SK-N-SH (cell line): ENCODE measurements at regions not wholly inside any gene's neighbourhood (a gene's known extent, or its start where the extent isn't known, plus 50 kb on each side); places are given as distances from the start of the nearest gene placed in this dataset.

ENCODE experiments used
- CTCF ChIA-PET: fragments of 300-600, 350-600 bp; formaldehyde crosslinking; extraction: SDS; loops from one replicate; lab custom pipeline; 2021; lab: Yijun Ruan, JAX
- POLR2A ChIA-PET: fragments of 350-600 bp; sonication (Branson Sonifier 250); formaldehyde crosslinking; extraction: SDS; loops from one replicate; lab custom pipeline; 2020; ENCODE audit warnings: antibody characterized with exemption, inconsistent platforms; lab: Yijun Ruan, JAX
- DNase-seq: peaks from one replicate; pipeline ENCODE4 v3.0.0; 2012
- H2AFZ ChIP-seq: fragments of 200-600 bp; sonication (generic); 2 replicates; pipeline ENCODE4 v1.8.1; 2016; ENCODE audit warnings: antibody characterized with exemption, mild to moderate bottlenecking, low read depth
- H3F3A ChIP-seq: fragments of 200-600 bp; sonication (generic); replicated peaks from 2 replicates; pipeline ENCODE3; 2016; ENCODE audit warnings: antibody characterized with exemption, mild to moderate bottlenecking; ENCODE audit not compliant: insufficient read depth
- H3K27ac ChIP-seq, 2 experiments: fragments of 200-500 bp in 1 of 2; fragments of 200-600 bp in 1 of 2; sonication (Bioruptor generic) in 1 of 2; sonication (generic), shearing (Covaris generic) in 1 of 2; 2 replicates each; pipeline versions ENCODE4 v1.5.1 to v1.6.1; 2014 to 2016; ENCODE audit warnings: low read depth in 2 of 2, inconsistent platforms in 1 of 2, low read length in 1 of 2, mild to moderate bottlenecking in 1 of 2, mixed read lengths in 1 of 2
- H3K27me3 ChIP-seq: fragments of 200-600 bp; sonication (generic), shearing (Covaris generic); 2 replicates; pipeline ENCODE4 v1.6.1; 2016; ENCODE audit warnings: mixed run types; ENCODE audit not compliant: insufficient read depth
- H3K36me3 ChIP-seq, 2 experiments: fragments of 200-500 bp in 1 of 2; fragments of 200-600 bp in 1 of 2; sonication (Bioruptor generic) in 1 of 2; sonication (generic) in 1 of 2; replicated peaks in 1 of 2; 2 replicates each; pipeline versions ENCODE3 to v1.5.1; 2014 to 2016; ENCODE audit warnings: low read length in 1 of 2, mild to moderate bottlenecking in 1 of 2; ENCODE audit not compliant: insufficient read depth in 2 of 2, control insufficient read depth in 1 of 2
- H3K4me1 ChIP-seq, 2 experiments: fragments of 200-500 bp in 1 of 2; fragments of 200-600 bp in 1 of 2; sonication (Bioruptor generic) in 1 of 2; sonication (generic), shearing (Covaris generic) in 1 of 2; 2 replicates each; pipeline versions ENCODE4 v1.5.1 to v1.6.1; 2014 to 2016; ENCODE audit warnings: low read depth in 1 of 2, low read length in 1 of 2, mixed run types in 1 of 2; ENCODE audit not compliant: insufficient read depth in 2 of 2, control insufficient read depth in 1 of 2
- H3K4me2 ChIP-seq: fragments of 200-600 bp; sonication (generic), shearing (Covaris generic); 2 replicates; pipeline ENCODE4 v1.6.1; 2017; ENCODE audit warnings: mixed run types
- H3K4me3 ChIP-seq, 2 experiments: fragments of 200-500 bp in 1 of 2; fragments of 200-600 bp in 1 of 2; sonication (Bioruptor generic) in 1 of 2; sonication (generic), shearing (Covaris generic) in 1 of 2; 2 replicates each; pipeline versions ENCODE4 v1.5.1 to v1.8.1; 2014 to 2016; ENCODE audit warnings: low read depth in 2 of 2, inconsistent platforms in 1 of 2, low read length in 1 of 2, mild to moderate bottlenecking in 1 of 2, mixed read lengths in 1 of 2, moderate library complexity in 1 of 2
- H3K79me2 ChIP-seq: fragments of 200-600 bp; sonication (generic); 2 replicates; pipeline ENCODE4 v1.8.1; 2017; ENCODE audit warnings: mild to moderate bottlenecking; ENCODE audit not compliant: insufficient read depth
- H3K9ac ChIP-seq: fragments of 200-600 bp; sonication (generic); 2 replicates; pipeline ENCODE4 v1.6.1; 2017; ENCODE audit warnings: mixed run types
- H3K9me2 ChIP-seq: fragments of 200-600 bp; sonication (generic); 2 replicates; pipeline ENCODE4 v1.6.1; 2017; ENCODE audit warnings: mixed run types
- H3K9me3 ChIP-seq: fragments of 200-600 bp; sonication (generic); 2 replicates; pipeline ENCODE4 v1.6.1; 2017; ENCODE audit warnings: mixed run types, mild to moderate bottlenecking, moderate library complexity
- H4K20me1 ChIP-seq: fragments of 200-600 bp; sonication (generic); 2 replicates; pipeline ENCODE4 v1.6.1; 2017; ENCODE audit warnings: mild to moderate bottlenecking, mixed run types; ENCODE audit not compliant: insufficient read depth
- EP300 ChIP-seq, 2 experiments: IDR thresholded peaks; 2 replicates each; pipeline versions ENCODE4 v1.4.0 to v1.6.1; 2012; ENCODE audit warnings: borderline replicate concordance in 1 of 2, low read depth in 1 of 2, low read length in 1 of 2
- FOSL2 ChIP-seq: IDR thresholded peaks from 2 replicates; pipeline ENCODE4 v1.4.0; 2012; ENCODE audit warnings: low read depth, mild to moderate bottlenecking, moderate library complexity, borderline replicate concordance
- JUND ChIP-seq: IDR thresholded peaks from 2 replicates; pipeline ENCODE4 v1.4.0; 2012
- MEF2A ChIP-seq: IDR thresholded peaks from 2 replicates; pipeline ENCODE4 v1.4.0; 2012; ENCODE audit warnings: low read depth, borderline replicate concordance
- RAD21 ChIP-seq: IDR thresholded peaks from 2 replicates; pipeline ENCODE4 v1.6.1; 2012; ENCODE audit warnings: mild to moderate bottlenecking, low read length
- RFX5 ChIP-seq: IDR thresholded peaks from 2 replicates; pipeline ENCODE4 v1.6.1; 2012; ENCODE audit warnings: mild to moderate bottlenecking, improper control_type of control experiment, low read length
- RXRA ChIP-seq: IDR thresholded peaks from 2 replicates; pipeline ENCODE4 v1.4.0; 2012; ENCODE audit warnings: low read depth, mild to moderate bottlenecking, borderline replicate concordance
- SMC3 ChIP-seq: IDR thresholded peaks from 2 replicates; pipeline ENCODE4 v1.6.1; 2012; ENCODE audit warnings: low read depth, low read length, improper control_type of control experiment
- TCF12 ChIP-seq: IDR thresholded peaks from 2 replicates; pipeline ENCODE4 v1.4.0; 2012
- YY1 ChIP-seq: IDR thresholded peaks from 2 replicates; pipeline ENCODE4 v1.4.0; 2012; ENCODE audit warnings: low read depth, mild to moderate bottlenecking
- WGBS: methylation state at CpG from one replicate; pipeline ENCODE4 v1.1.6; 2017; ENCODE audit warnings: low lambda C conversion rate; 5-methylcytosine and 5-hydroxymethylcytosine counted together
- TF ChIP-seq, protein P1 (sequence below): IDR thresholded peaks from 2 replicates; pipeline ENCODE4 v1.4.0; 2012; ENCODE audit warnings: low read depth
- TF ChIP-seq, protein P2 (sequence below): fragments of 200-600 bp; sonication (generic); IDR thresholded peaks from 2 replicates; pipeline ENCODE4 v1.6.1; 2017; ENCODE audit warnings: antibody characterized with exemption, mild to moderate bottlenecking, moderate library complexity
- TF ChIP-seq, protein P3 (sequence below): IDR thresholded peaks from 2 replicates; pipeline ENCODE4 v1.4.0; 2012; ENCODE audit warnings: low read depth, borderline replicate concordance
- TF ChIP-seq, protein P4 (sequence below): fragments of 150-350 bp; IDR thresholded peaks from 2 replicates; pipeline ENCODE4 v1.6.1; 2017; ENCODE audit warnings: antibody characterized with exemption, low read length, low read depth, borderline replicate concordance
- TF ChIP-seq, protein P5 (sequence below): IDR thresholded peaks from 2 replicates; pipeline ENCODE4 v1.6.1; 2012; ENCODE audit warnings: mild to moderate bottlenecking, low read depth, low read length, moderate library complexity
- TF ChIP-seq, protein P6 (sequence below): fragments of 150-350 bp; IDR thresholded peaks from 2 replicates; pipeline ENCODE4 v1.6.1; 2016; ENCODE audit warnings: mild to moderate bottlenecking, low read depth, low read length

DNA sequence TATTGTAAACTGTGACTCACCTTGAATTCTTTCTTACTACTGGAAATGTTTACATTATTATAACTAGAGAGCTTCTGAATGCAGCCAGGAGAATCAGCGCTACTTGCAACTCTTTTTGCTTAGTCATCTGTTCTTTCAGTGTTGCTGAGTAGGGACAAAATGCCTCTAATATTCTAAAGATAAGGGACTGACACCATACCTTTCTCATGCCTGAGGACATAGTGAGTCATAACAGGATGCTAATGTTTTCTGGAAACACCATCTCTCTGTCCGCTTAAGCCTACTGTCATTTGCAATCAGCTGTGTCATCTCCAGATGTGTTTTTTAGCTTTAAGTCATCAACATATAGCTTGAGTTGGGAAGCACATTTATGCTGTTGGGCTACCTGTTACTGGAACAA lies 108.3 kb downstream of the QRFPR start:
- ChIA-PET POLR2A (no interaction called here), CTCF (interaction anchor here (2.0 kb wide), 1 partner anchor 20 kb away, joined by 6 read pairs; no protein-coding TSS in a partner anchor)
- Histone ChIP-seq H3K9me3 (no peaks in the 10 kb centered on the region), H3K36me3 (no peaks in the 10 kb centered on the region), H3K4me3 (no peak overlapping the region), H3K9ac (no peak overlapping the region), H3F3A (no peaks in the 10 kb centered on the region), H2AFZ (no peak overlapping the region), H3K9me2 (no peaks in the 10 kb centered on the region), H3K4me1 (no peaks in the 10 kb centered on the region), H3K4me2 (no peak overlapping the region), H4K20me1 (no peaks in the 10 kb centered on the region), H3K79me2 (no peaks in the 10 kb centered on the region), H3K27ac (no peak overlapping the region), H3K27me3 (0 out of 2 replicates have a peak, but pooled peaks cover 11% of the 10 kb centered on the region)
- TF ChIP-seq, protein P1, sequence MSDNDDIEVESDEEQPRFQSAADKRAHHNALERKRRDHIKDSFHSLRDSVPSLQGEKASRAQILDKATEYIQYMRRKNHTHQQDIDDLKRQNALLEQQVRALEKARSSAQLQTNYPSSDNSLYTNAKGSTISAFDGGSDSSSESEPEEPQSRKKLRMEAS = no peak
- TF ChIP-seq EP300 (IDR thresholded peaks at IDR 0.05; ENCODE audit: borderline replicate concordance in 1 of 2, low read depth in 1 of 2, low read length in 1 of 2) (no peak), SMC3 (no peak)
- TF ChIP-seq, protein P2, sequence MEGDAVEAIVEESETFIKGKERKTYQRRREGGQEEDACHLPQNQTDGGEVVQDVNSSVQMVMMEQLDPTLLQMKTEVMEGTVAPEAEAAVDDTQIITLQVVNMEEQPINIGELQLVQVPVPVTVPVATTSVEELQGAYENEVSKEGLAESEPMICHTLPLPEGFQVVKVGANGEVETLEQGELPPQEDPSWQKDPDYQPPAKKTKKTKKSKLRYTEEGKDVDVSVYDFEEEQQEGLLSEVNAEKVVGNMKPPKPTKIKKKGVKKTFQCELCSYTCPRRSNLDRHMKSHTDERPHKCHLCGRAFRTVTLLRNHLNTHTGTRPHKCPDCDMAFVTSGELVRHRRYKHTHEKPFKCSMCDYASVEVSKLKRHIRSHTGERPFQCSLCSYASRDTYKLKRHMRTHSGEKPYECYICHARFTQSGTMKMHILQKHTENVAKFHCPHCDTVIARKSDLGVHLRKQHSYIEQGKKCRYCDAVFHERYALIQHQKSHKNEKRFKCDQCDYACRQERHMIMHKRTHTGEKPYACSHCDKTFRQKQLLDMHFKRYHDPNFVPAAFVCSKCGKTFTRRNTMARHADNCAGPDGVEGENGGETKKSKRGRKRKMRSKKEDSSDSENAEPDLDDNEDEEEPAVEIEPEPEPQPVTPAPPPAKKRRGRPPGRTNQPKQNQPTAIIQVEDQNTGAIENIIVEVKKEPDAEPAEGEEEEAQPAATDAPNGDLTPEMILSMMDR = no peak
- WGBS = 9% methylated on average over 2 of the region's 2 CpGs
- no peak for DNase-seq

DNA sequence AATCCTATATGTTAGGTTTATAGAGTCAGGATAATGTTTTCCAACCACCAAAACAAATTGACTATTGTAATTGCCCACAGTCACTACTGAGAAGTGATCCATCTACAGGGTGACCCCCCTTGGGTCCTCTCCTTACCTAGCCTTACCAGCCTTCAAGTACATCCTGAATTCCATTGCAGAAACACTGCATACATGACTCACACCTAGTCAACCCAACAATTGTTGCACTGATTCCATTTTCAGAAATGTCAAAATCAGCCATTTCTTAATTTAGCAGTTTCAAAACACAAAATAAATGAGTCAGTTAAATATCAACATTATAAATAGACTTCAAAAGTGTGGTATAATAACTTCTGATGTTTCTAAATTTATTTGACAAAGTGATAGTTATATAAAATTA lies 106.3 kb upstream of the TNIP3 start:
- POLR2A ChIA-PET = no interaction called here
- H3K9me3 ChIP-seq = no peaks in the 10 kb centered on the region
- H3K36me3 ChIP-seq = no peaks in the 10 kb centered on the region
- H3K4me1 ChIP-seq = no peaks in the 10 kb centered on the region
- H3K9ac ChIP-seq = no peak overlapping the region
- H2AFZ ChIP-seq = no peak overlapping the region
- H3K27me3 ChIP-seq = 0 out of 2 replicates have a peak, but pooled peaks cover 3% of the 10 kb centered on the region
- H3K79me2 ChIP-seq = no peaks in the 10 kb centered on the region
- CTCF ChIA-PET = no interaction called here
- H3K4me2 ChIP-seq = no peak overlapping the region
- H3K9me2 ChIP-seq = no peaks in the 10 kb centered on the region
- H3K4me3 ChIP-seq = no peak overlapping the region
- H4K20me1 ChIP-seq = no peaks in the 10 kb centered on the region
- H3K27ac ChIP-seq = no peak overlapping the region
- no peak for DNase-seq
- H3F3A ChIP-seq = no peaks in the 10 kb centered on the region
- TF ChIP-seq, protein P1 = no peak
- TF ChIP-seq RXRA (no peak), RAD21 (no peak), JUND (no peak), FOSL2 (no peak), RFX5 (no peak), MEF2A (no peak), YY1 (no peak), TCF12 (no peak)
- TF ChIP-seq, protein P3, sequence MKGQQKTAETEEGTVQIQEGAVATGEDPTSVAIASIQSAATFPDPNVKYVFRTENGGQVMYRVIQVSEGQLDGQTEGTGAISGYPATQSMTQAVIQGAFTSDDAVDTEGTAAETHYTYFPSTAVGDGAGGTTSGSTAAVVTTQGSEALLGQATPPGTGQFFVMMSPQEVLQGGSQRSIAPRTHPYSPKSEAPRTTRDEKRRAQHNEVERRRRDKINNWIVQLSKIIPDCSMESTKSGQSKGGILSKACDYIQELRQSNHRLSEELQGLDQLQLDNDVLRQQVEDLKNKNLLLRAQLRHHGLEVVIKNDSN = no peak
- TF ChIP-seq, protein P4, sequence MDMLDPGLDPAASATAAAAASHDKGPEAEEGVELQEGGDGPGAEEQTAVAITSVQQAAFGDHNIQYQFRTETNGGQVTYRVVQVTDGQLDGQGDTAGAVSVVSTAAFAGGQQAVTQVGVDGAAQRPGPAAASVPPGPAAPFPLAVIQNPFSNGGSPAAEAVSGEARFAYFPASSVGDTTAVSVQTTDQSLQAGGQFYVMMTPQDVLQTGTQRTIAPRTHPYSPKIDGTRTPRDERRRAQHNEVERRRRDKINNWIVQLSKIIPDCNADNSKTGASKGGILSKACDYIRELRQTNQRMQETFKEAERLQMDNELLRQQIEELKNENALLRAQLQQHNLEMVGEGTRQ = no peak
- TF ChIP-seq, protein P2 = no peak
- TF ChIP-seq, protein P5, sequence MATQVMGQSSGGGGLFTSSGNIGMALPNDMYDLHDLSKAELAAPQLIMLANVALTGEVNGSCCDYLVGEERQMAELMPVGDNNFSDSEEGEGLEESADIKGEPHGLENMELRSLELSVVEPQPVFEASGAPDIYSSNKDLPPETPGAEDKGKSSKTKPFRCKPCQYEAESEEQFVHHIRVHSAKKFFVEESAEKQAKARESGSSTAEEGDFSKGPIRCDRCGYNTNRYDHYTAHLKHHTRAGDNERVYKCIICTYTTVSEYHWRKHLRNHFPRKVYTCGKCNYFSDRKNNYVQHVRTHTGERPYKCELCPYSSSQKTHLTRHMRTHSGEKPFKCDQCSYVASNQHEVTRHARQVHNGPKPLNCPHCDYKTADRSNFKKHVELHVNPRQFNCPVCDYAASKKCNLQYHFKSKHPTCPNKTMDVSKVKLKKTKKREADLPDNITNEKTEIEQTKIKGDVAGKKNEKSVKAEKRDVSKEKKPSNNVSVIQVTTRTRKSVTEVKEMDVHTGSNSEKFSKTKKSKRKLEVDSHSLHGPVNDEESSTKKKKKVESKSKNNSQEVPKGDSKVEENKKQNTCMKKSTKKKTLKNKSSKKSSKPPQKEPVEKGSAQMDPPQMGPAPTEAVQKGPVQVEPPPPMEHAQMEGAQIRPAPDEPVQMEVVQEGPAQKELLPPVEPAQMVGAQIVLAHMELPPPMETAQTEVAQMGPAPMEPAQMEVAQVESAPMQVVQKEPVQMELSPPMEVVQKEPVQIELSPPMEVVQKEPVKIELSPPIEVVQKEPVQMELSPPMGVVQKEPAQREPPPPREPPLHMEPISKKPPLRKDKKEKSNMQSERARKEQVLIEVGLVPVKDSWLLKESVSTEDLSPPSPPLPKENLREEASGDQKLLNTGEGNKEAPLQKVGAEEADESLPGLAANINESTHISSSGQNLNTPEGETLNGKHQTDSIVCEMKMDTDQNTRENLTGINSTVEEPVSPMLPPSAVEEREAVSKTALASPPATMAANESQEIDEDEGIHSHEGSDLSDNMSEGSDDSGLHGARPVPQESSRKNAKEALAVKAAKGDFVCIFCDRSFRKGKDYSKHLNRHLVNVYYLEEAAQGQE = no peak
- TF ChIP-seq, protein P6, sequence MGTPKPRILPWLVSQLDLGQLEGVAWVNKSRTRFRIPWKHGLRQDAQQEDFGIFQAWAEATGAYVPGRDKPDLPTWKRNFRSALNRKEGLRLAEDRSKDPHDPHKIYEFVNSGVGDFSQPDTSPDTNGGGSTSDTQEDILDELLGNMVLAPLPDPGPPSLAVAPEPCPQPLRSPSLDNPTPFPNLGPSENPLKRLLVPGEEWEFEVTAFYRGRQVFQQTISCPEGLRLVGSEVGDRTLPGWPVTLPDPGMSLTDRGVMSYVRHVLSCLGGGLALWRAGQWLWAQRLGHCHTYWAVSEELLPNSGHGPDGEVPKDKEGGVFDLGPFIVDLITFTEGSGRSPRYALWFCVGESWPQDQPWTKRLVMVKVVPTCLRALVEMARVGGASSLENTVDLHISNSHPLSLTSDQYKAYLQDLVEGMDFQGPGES = no peak
